ENCODE measurements at regions not wholly inside any gene's neighbourhood (a gene's known extent, or its start where the extent isn't known, plus 50 kb on each side); places are given as distances from the start of the nearest gene placed in this dataset.

- Histone ChIP-seq H3K4me3 (no peak overlapping the region), H3K27ac (no peak overlapping the region)
- no peak for DNase-seq (ENCODE audit: low spot score)
- TF ChIP-seq, protein P1, sequence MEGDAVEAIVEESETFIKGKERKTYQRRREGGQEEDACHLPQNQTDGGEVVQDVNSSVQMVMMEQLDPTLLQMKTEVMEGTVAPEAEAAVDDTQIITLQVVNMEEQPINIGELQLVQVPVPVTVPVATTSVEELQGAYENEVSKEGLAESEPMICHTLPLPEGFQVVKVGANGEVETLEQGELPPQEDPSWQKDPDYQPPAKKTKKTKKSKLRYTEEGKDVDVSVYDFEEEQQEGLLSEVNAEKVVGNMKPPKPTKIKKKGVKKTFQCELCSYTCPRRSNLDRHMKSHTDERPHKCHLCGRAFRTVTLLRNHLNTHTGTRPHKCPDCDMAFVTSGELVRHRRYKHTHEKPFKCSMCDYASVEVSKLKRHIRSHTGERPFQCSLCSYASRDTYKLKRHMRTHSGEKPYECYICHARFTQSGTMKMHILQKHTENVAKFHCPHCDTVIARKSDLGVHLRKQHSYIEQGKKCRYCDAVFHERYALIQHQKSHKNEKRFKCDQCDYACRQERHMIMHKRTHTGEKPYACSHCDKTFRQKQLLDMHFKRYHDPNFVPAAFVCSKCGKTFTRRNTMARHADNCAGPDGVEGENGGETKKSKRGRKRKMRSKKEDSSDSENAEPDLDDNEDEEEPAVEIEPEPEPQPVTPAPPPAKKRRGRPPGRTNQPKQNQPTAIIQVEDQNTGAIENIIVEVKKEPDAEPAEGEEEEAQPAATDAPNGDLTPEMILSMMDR (IDR thresholded peaks at IDR 0.05) = no peak
Measured at GRCh38 chr16:64648282-64648681, 473.6 kb downstream of the CDH11 start.

- H3K27ac ChIP-seq = no peak overlapping the region
- DNase-seq (ENCODE audit: low spot score) = no peak
- TF ChIP-seq, protein P1 (IDR thresholded peaks at IDR 0.05) = no peak
- H3K4me3 ChIP-seq = no peak overlapping the region
Measured at GRCh38 chr16:64641343-64641742, 480.5 kb downstream of the CDH11 start.

DNA sequence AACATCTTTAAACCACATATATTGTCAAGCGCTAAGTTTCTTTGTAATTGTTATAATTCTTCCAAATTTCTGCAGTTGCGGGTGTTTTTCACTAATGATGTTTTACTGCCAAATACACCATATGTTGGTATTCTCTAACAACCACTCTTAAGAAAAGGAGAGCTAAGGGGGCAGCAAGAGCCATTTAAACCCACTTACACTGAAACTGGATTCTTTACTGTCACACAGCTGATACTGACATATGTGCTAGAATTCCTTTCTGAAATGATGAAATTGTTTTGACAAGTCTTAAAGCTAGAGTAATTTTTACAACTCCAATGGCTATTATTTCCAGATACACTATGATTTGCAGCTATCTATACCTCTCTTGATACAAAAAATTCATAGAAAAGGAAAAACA is 483.1 kb downstream of the CDH11 start:
- no peak overlapping the region for H3K27ac ChIP-seq

DNA sequence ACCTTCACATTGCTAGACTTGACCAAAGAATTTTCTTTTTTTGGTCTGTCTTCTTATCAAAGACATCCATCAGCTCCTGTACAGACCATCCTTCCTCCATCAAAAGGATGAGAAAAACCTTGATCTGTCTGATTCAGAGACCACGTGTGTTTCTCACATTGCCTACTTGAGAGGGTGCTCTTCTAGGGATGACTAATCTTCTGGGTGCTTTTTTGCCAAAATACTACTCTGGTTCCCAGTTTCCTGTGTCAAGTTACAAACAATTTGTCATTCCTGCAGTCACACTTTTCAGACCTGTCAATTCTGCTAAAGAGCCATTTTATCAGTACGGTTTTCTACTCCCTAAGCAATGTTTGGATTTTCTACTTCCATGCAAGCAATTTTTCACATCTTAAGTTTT is 492.2 kb downstream of the CDH11 start:
- H3K27ac ChIP-seq = no peak overlapping the region
- no peak overlapping the region for H3K4me3 ChIP-seq
- TF ChIP-seq, protein P1 (IDR thresholded peaks at IDR 0.05) = no peak
- DNase-seq (ENCODE audit: low spot score) = no peak

More for the DNA sequence above, 483.1 kb downstream of the CDH11 start:
- DNase-seq (ENCODE audit: low spot score) = no peak
- no peak overlapping the region for H3K4me3 ChIP-seq
- TF ChIP-seq, protein P1 (IDR thresholded peaks at IDR 0.05) = no peak

DNA sequence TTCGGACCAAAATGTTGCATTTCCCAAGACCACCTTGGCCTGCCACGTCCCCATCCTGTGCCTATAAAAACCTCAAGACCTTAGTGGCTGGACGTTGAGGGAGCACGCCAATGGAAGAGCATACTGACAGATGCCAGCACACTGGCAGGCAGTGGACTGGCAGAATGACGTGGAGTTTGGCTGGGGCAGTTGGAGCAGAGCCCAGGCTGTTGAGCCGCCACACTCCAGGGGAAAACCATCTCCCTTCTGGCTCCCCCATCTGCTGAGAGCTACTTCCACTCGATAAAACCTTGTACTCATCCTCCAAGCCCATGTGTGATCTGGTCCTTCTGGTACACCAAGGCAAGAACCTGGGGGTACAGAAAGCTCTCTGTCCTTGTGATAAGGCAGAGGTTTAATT is 494.1 kb downstream of the CDH11 start:
- DNase-seq (ENCODE audit: low spot score) = no peak
- TF ChIP-seq, protein P1 (IDR thresholded peaks at IDR 0.05) = no peak

GRCh38 chr16:64627288-64627687 is 494.6 kb downstream of the CDH11 start:
- Histone ChIP-seq H3K4me3 (no peak overlapping the region), H3K27ac (no peak overlapping the region)
- TF ChIP-seq, protein P1 (IDR thresholded peaks at IDR 0.05) = no peak
- no peak for DNase-seq (ENCODE audit: low spot score)

More for the DNA sequence above, 494.1 kb downstream of the CDH11 start:
- no peak overlapping the region for H3K4me3 ChIP-seq
- no peak overlapping the region for H3K27ac ChIP-seq

GRCh38 chr16:64626776-64627175 is 495.1 kb downstream of the CDH11 start:
- TF ChIP-seq, protein P1 (IDR thresholded peaks at IDR 0.05) = no peak
- no peak for DNase-seq (ENCODE audit: low spot score)

More at GRCh38 chr16:64626776-64627175, 495.1 kb downstream of the CDH11 start:
- Histone ChIP-seq H3K4me3 (no peak overlapping the region), H3K27ac (no peak overlapping the region)
